AG20443 (cell line): ENCODE measurements at regions not wholly inside any gene's neighbourhood (a gene's known extent, or its start where the extent isn't known, plus 50 kb on each side); places are given as distances from the start of the nearest gene placed in this dataset.
A peak's percentile ranks its signal among the peaks of the same experiment; 100 is the strongest.

Source experiments
- DNase-seq: peaks from one replicate; pipeline ENCODE4 v3.0.0; 2012; ENCODE audit warnings: low spot score, mixed read lengths

GRCh38 chr7:85890244-85890811, 703.5 kb upstream of the SEMA3D start:
- peak; percentile 43 for DNase-seq

GRCh38 chr7:85887133-85887532, 700.3 kb upstream of the SEMA3D start:
- DNase-seq, result no peak

- DNase-seq, result peak; percentile 9
These were observed 695.5 kb upstream of the SEMA3D start for GRCh38 chr7:85882335-85882734.

GRCh38 chr7:85875398-85875797, 688.5 kb upstream of the SEMA3D start:
- DNase-seq, result no peak

GRCh38 chr7:85866540-85866939, 679.7 kb upstream of the SEMA3D start:
- no peak for DNase-seq

GRCh38 chr7:85851571-85852193, 664.8 kb upstream of the SEMA3D start:
- peak; percentile 30 for DNase-seq

GRCh38 chr7:85850381-85850780, 663.5 kb upstream of the SEMA3D start:
- DNase-seq, result no peak

- no peak for DNase-seq
These were observed 653.7 kb upstream of the SEMA3D start for GRCh38 chr7:85840554-85840953.

GRCh38 chr7:85833066-85833465, 646.2 kb upstream of the SEMA3D start:
- peak; percentile 27 for DNase-seq

- no peak for DNase-seq
These were observed 644.1 kb upstream of the SEMA3D start for GRCh38 chr7:85830982-85831381.

- no peak for DNase-seq
These were observed 643.1 kb upstream of the SEMA3D start for GRCh38 chr7:85829817-85830432.

- DNase-seq, result no peak
These were observed 642.3 kb upstream of the SEMA3D start for GRCh38 chr7:85829176-85829575.

GRCh38 chr7:85828614-85829013, 641.8 kb upstream of the SEMA3D start:
- no peak for DNase-seq

- DNase-seq, result no peak
These were observed 636.7 kb upstream of the SEMA3D start for GRCh38 chr7:85823396-85824080.

- no peak for DNase-seq
These were observed 635.1 kb upstream of the SEMA3D start for GRCh38 chr7:85821926-85822325.

- DNase-seq, result no peak
These were observed 634.0 kb upstream of the SEMA3D start for GRCh38 chr7:85820702-85821443.

- no peak for DNase-seq
These were observed 628.7 kb upstream of the SEMA3D start for GRCh38 chr7:85815526-85815925.

GRCh38 chr7:85806321-85806720, 619.5 kb upstream of the SEMA3D start:
- DNase-seq, result no peak

GRCh38 chr7:85805656-85806055, 618.8 kb upstream of the SEMA3D start:
- DNase-seq, result no peak

GRCh38 chr7:85805249-85805648, 618.4 kb upstream of the SEMA3D start:
- no peak for DNase-seq

GRCh38 chr7:85802211-85802610, 615.4 kb upstream of the SEMA3D start:
- no peak for DNase-seq

GRCh38 chr7:85796956-85797355, 610.1 kb upstream of the SEMA3D start:
- DNase-seq, result no peak
